ENCODE measurements at regions not wholly inside any gene's neighbourhood (a gene's known extent, or its start where the extent isn't known, plus 50 kb on each side); places are given as distances from the start of the nearest gene placed in this dataset.

DNA sequence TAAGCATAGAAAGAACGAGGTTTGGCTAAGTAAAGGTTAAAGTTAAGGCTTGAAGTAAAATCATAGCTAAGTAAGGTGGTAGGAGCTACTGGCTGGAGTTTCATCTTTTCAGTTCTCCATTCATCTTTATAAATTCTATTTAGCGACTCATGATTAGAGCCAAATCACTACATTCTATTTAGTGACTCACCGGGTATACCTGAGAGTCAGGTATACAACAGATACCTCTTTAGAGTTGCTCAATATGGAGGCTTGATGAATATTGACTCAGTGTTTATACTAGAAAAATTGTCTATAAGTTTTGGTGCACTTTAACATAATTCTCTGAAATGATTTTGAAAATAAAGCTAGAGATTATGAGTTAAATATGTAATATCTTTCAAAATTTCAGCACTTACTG, 328.8 kb upstream of the GRM7 start:
- Histone ChIP-seq H3K27me3 (ENCODE audit: control insufficient read depth, insufficient read depth, low read length) (no peaks in the 10 kb centered on the region), H3K36me3 (ENCODE audit: control insufficient read depth, insufficient read depth, low read length) (no peaks in the 10 kb centered on the region), H3K4me1 (ENCODE audit: control insufficient read depth, insufficient read depth, low read length) (no peaks in the 10 kb centered on the region), H3K27ac (ENCODE audit: low read length) (no peak overlapping the region), H3K4me3 (ENCODE audit: low read length) (no peak overlapping the region), H3K9me3 (ENCODE audit: control insufficient read depth, insufficient read depth, low read length) (no peaks in the 10 kb centered on the region)
- ATAC-seq (no peak), DNase-seq (no peak)
- intact Hi-C loops (cut with micrococcal nuclease), result no loop called here
- Mint-ChIP-seq H3K36me3 (no peaks in the 10 kb centered on the region), H3K27ac (no peak overlapping the region), H3K4me1 (no peaks in the 10 kb centered on the region), H3K4me3 (no peak overlapping the region), H3K27me3 (ENCODE audit: low read depth in 2 of 2) (no peaks in the 10 kb centered on the region), H3K9me3 (peaks cover 2 to 11% of the 10 kb centered on the region in 2 donors)
- TF ChIP-seq, protein P1, sequence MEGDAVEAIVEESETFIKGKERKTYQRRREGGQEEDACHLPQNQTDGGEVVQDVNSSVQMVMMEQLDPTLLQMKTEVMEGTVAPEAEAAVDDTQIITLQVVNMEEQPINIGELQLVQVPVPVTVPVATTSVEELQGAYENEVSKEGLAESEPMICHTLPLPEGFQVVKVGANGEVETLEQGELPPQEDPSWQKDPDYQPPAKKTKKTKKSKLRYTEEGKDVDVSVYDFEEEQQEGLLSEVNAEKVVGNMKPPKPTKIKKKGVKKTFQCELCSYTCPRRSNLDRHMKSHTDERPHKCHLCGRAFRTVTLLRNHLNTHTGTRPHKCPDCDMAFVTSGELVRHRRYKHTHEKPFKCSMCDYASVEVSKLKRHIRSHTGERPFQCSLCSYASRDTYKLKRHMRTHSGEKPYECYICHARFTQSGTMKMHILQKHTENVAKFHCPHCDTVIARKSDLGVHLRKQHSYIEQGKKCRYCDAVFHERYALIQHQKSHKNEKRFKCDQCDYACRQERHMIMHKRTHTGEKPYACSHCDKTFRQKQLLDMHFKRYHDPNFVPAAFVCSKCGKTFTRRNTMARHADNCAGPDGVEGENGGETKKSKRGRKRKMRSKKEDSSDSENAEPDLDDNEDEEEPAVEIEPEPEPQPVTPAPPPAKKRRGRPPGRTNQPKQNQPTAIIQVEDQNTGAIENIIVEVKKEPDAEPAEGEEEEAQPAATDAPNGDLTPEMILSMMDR (IDR thresholded peaks at IDR 0.05), result no peak
- WGBS (ENCODE audit: insufficient coverage), result 86% methylated on average over 1 of the region's 3 CpGs

DNA sequence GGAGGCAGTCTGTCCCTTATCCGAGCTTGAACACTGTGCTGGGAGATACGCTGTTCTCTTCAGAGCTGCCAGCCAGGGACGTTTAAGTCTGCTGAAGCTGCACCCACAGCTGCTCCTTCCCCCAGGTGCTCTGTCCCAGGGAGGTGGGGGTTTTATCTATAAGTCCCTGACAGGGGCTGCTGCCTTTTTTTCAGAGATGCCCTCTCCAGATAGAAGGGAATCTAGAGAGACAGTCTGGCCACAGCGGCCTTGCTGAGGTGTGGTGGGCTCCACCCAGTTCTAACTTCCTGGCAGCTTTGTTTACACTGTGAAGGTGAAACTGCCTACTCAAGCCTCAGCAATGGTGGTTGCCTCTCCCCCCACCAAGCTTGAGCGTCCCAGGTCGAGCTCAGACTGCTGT, 319.9 kb upstream of the GRM7 start:
- H3K27ac Mint-ChIP-seq, result no peak overlapping the region
- 78% methylated on average over 6 of the region's 6 CpGs for WGBS (ENCODE audit: insufficient coverage)
- TF ChIP-seq, protein P1 (IDR thresholded peaks at IDR 0.05), result no peak
- H3K4me1 Mint-ChIP-seq, result no peaks in the 10 kb centered on the region
- intact Hi-C loops (cut with micrococcal nuclease), result no loop called here
- no peaks in the 10 kb centered on the region for H3K27me3 ChIP-seq (ENCODE audit: control insufficient read depth, insufficient read depth, low read length)
- ATAC-seq, result no peak
- no peak overlapping the region for H3K27ac ChIP-seq (ENCODE audit: low read length)
- H3K4me3 Mint-ChIP-seq, result no peak overlapping the region
- DNase-seq, result no peak
- no peaks in the 10 kb centered on the region for H3K36me3 ChIP-seq (ENCODE audit: control insufficient read depth, insufficient read depth, low read length)
- peaks cover 22 to 25% of the 10 kb centered on the region in 2 donors for H3K9me3 Mint-ChIP-seq
- no peaks in the 10 kb centered on the region for H3K4me1 ChIP-seq (ENCODE audit: control insufficient read depth, insufficient read depth, low read length)
- H3K9me3 ChIP-seq (ENCODE audit: control insufficient read depth, insufficient read depth, low read length), result peaks cover 12% of the 10 kb centered on the region
- H3K4me3 ChIP-seq (ENCODE audit: low read length), result no peak overlapping the region
- H3K36me3 Mint-ChIP-seq, result no peaks in the 10 kb centered on the region
- no peaks in the 10 kb centered on the region for H3K27me3 Mint-ChIP-seq (ENCODE audit: low read depth in 2 of 2)

DNA sequence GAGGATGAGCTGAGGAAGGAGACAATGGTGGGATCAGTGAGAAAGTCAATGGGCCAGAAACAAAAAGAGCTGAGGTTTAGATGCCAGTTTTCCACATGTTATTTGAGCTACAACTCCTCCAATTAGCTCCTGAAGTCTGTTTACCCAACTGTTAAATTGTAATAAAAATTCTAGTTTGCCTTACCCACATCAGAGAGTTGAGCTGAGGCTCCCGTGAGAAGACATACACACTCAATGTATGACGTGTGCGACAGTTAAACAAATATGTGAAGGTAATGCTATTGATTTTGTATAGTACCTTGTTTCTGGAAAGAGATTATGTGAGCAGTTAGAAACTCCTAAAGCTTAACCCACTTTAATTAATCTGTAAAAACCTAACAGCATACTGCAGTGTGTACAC, 318.1 kb upstream of the GRM7 start:
- TF ChIP-seq, protein P1 (IDR thresholded peaks at IDR 0.05), result no peak
- Histone ChIP-seq H3K27ac (ENCODE audit: low read length) (no peak overlapping the region), H3K27me3 (ENCODE audit: control insufficient read depth, insufficient read depth, low read length) (no peaks in the 10 kb centered on the region), H3K9me3 (ENCODE audit: control insufficient read depth, insufficient read depth, low read length) (peaks cover 12% of the 10 kb centered on the region), H3K4me1 (ENCODE audit: control insufficient read depth, insufficient read depth, low read length) (no peaks in the 10 kb centered on the region), H3K36me3 (ENCODE audit: control insufficient read depth, insufficient read depth, low read length) (no peaks in the 10 kb centered on the region), H3K4me3 (ENCODE audit: low read length) (no peak overlapping the region)
- Mint-ChIP-seq H3K4me1 (no peaks in the 10 kb centered on the region), H3K27me3 (ENCODE audit: low read depth in 2 of 2) (no peaks in the 10 kb centered on the region), H3K9me3 (peaks cover 19 to 25% of the 10 kb centered on the region in 2 donors), H3K4me3 (no peak overlapping the region), H3K27ac (no peak overlapping the region), H3K36me3 (no peaks in the 10 kb centered on the region)
- intact Hi-C loops (cut with micrococcal nuclease), result no loop called here
- WGBS (ENCODE audit: insufficient coverage), result 60% methylated on average over 1 of the region's 3 CpGs
- no peak for ATAC-seq
- DNase-seq, result no peak

DNA sequence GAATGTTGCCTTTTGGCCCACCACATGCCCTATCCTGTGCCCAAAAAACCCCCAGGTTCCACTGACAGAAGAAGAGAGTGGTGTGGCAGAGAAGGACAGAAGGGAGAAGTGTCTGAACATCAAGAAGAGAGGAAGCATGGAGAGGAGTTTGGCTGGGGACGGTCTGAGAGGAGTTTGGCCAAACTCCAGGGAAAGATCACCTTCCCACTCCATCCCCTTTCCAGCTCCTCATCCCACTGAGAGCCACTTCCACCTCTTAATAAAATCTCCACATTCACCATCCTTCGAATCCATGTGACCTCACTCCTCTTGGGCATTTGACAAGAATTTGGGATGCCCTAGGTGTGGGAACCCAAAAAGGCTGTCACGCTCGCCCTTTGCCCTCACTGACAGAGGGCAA, 311.6 kb upstream of the GRM7 start:
- no peak overlapping the region for H3K4me3 ChIP-seq (ENCODE audit: low read length)
- no peaks in the 10 kb centered on the region for H3K4me1 Mint-ChIP-seq
- intact Hi-C loops (cut with micrococcal nuclease), result no loop called here
- H3K4me3 Mint-ChIP-seq, result no peak overlapping the region
- ATAC-seq (no peak), DNase-seq (no peak)
- no peaks in the 10 kb centered on the region for H3K27me3 Mint-ChIP-seq (ENCODE audit: low read depth in 2 of 2)
- H3K9me3 ChIP-seq (ENCODE audit: control insufficient read depth, insufficient read depth, low read length), result peaks cover 10% of the 10 kb centered on the region
- no peak overlapping the region for H3K27ac Mint-ChIP-seq
- peaks cover 13 to 21% of the 10 kb centered on the region in 2 donors for H3K9me3 Mint-ChIP-seq
- no peak overlapping the region for H3K27ac ChIP-seq (ENCODE audit: low read length)
- TF ChIP-seq, protein P1 (IDR thresholded peaks at IDR 0.05), result no peak
- WGBS (ENCODE audit: insufficient coverage), result 79% methylated on average over 3 of the region's 4 CpGs
- H3K36me3 Mint-ChIP-seq, result no peaks in the 10 kb centered on the region
- no peaks in the 10 kb centered on the region for H3K36me3 ChIP-seq (ENCODE audit: control insufficient read depth, insufficient read depth, low read length)
- no peaks in the 10 kb centered on the region for H3K4me1 ChIP-seq (ENCODE audit: control insufficient read depth, insufficient read depth, low read length)
- no peaks in the 10 kb centered on the region for H3K27me3 ChIP-seq (ENCODE audit: control insufficient read depth, insufficient read depth, low read length)

Measured in natural killer cell (primary cell).